ENCODE measurements at regions not wholly inside any gene's neighbourhood (a gene's known extent, or its start where the extent isn't known, plus 50 kb on each side); places are given as distances from the start of the nearest gene placed in this dataset.

DNA sequence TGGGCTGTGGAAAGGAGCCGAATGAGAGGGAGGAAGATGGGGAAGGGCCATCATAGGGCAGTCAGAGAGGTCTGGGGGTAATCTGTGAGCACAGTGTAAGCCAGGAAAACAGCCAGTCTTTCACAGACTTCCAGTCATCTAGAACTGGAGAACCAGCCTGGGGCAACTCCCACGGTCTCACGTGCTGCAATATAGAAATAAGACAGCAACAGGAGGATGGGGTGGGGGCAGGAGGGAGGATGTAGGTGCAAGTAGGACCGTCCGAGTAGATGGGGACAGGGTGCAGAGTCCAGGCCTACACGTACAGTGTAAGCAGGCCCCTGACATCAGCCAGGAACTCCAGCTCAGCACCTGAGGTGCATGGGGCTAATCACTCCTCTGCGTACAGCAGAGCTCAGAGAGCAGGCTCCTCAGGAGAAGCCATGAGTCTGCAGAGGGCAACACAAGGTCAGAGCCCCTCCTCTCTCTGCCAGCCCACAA, 58.2 kb upstream of the TNFAIP3 start:
- TF ChIP-seq, protein P1, sequence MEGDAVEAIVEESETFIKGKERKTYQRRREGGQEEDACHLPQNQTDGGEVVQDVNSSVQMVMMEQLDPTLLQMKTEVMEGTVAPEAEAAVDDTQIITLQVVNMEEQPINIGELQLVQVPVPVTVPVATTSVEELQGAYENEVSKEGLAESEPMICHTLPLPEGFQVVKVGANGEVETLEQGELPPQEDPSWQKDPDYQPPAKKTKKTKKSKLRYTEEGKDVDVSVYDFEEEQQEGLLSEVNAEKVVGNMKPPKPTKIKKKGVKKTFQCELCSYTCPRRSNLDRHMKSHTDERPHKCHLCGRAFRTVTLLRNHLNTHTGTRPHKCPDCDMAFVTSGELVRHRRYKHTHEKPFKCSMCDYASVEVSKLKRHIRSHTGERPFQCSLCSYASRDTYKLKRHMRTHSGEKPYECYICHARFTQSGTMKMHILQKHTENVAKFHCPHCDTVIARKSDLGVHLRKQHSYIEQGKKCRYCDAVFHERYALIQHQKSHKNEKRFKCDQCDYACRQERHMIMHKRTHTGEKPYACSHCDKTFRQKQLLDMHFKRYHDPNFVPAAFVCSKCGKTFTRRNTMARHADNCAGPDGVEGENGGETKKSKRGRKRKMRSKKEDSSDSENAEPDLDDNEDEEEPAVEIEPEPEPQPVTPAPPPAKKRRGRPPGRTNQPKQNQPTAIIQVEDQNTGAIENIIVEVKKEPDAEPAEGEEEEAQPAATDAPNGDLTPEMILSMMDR (IDR thresholded peaks at IDR 0.05): no peak
- TF ChIP-seq POLR2A (IDR thresholded peaks at IDR 0.05): no peak
